ENCODE measurements at regions not wholly inside any gene's neighbourhood (a gene's known extent, or its start where the extent isn't known, plus 50 kb on each side); places are given as distances from the start of the nearest gene placed in this dataset.
A peak's percentile ranks its signal among the peaks of the same experiment; 100 is the strongest.

GRCh38 chr10:28426392-28427159, 106.3 kb upstream of the WAC start:
- no peak for DNase-seq (ENCODE audit: low read depth)
- no peak for TF ChIP-seq CTCF (conservative IDR thresholded peaks at IDR 0.05; ENCODE audit: low read depth, low read length)

GRCh38 chr10:28427376-28427775, 105.5 kb upstream of the WAC start:
- no peak overlapping the region for H3K4me3 ChIP-seq (ENCODE audit: low read depth, low read length)
- TF ChIP-seq CTCF (conservative IDR thresholded peaks at IDR 0.05; ENCODE audit: low read depth, low read length) = no peak
- DNase-seq (ENCODE audit: low read depth) = no peak

More at GRCh38 chr10:28426392-28427159, 106.3 kb upstream of the WAC start:
- H3K4me3 ChIP-seq (ENCODE audit: low read depth, low read length) = no peak overlapping the region

GRCh38 chr10:28429045-28429444, 103.9 kb upstream of the WAC start:
- no peak for TF ChIP-seq CTCF (conservative IDR thresholded peaks at IDR 0.05; ENCODE audit: low read depth, low read length)
- DNase-seq (ENCODE audit: low read depth) = no peak
- H3K4me3 ChIP-seq (ENCODE audit: low read depth, low read length) = no peak overlapping the region

- TF ChIP-seq CTCF (conservative IDR thresholded peaks at IDR 0.05; ENCODE audit: low read depth, low read length) = no peak
- no peak overlapping the region for H3K4me3 ChIP-seq (ENCODE audit: low read depth, low read length)
- no peak for DNase-seq (ENCODE audit: low read depth)
These were observed 103.2 kb upstream of the WAC start for GRCh38 chr10:28429573-28430216.

DNA sequence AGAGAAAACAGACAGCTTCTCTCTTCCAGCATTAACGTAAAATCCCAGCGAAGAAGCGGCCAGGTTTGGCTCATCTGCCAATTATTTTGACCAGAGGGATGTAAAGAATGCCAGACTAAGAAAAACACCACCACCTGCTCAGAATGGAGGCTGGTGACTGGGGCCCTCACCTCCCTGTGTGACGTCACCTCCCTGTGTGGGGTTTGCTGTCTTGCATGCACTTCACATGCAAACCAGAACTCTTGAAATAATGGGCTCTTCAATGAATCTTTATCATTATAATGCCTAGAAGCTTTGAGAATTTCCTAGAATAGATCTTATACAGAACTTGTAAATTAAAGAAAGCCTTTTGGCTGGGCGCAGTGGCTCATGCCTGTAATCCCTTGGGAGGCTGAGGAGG, 101.8 kb upstream of the WAC start:
- DNase-seq (ENCODE audit: low read depth) = no peak
- TF ChIP-seq CTCF (conservative IDR thresholded peaks at IDR 0.05; ENCODE audit: low read depth, low read length) = no peak
- H3K4me3 ChIP-seq (ENCODE audit: low read depth, low read length) = no peak overlapping the region

GRCh38 chr10:28432210-28432676, 100.7 kb upstream of the WAC start:
- DNase-seq (ENCODE audit: low read depth) = peak; percentile 26
- TF ChIP-seq CTCF (conservative IDR thresholded peaks at IDR 0.05; ENCODE audit: low read depth, low read length) = peak; percentile 87
- no peak overlapping the region for H3K4me3 ChIP-seq (ENCODE audit: low read depth, low read length)
